Natural killer cell (primary cell): ENCODE measurements at regions not wholly inside any gene's neighbourhood (a gene's known extent, or its start where the extent isn't known, plus 50 kb on each side); places are given as distances from the start of the nearest gene placed in this dataset.

Source experiments
- ATAC-seq, 3 donors: fragments of 150-1000 bp in 2 of 3; fragments of 200-7000 bp in 1 of 3; cut with Tn5 transposase; 1 replicate in 1 of 3; 2 replicates in 2 of 3; pipeline ENCODE4 v1.10.0; 2021; ENCODE audit warnings: mild to moderate bottlenecking in 2 of 3, moderate library complexity in 2 of 3
- DNase-seq, 2 donors: peaks; one replicate each; pipeline versions ENCODE4 v3.0.0 to v3.0.0-alpha.2; 2013 to 2021; ENCODE audit warnings: mixed read lengths in 1 of 2
- H3K27ac ChIP-seq: one replicate; pipeline ENCODE4 v1.5.1; 2013; ENCODE audit warnings: mild to moderate bottlenecking, low read length
- H3K27me3 ChIP-seq: one replicate; pipeline ENCODE4 v1.6.1; 2013; ENCODE audit warnings: low read length; ENCODE audit not compliant: control insufficient read depth, insufficient read depth
- H3K36me3 ChIP-seq: one replicate; pipeline ENCODE4 v1.6.1; 2013; ENCODE audit warnings: low read length; ENCODE audit not compliant: control insufficient read depth, insufficient read depth
- H3K4me1 ChIP-seq: one replicate; pipeline ENCODE4 v1.6.1; 2013; ENCODE audit warnings: low read length; ENCODE audit not compliant: control insufficient read depth, insufficient read depth
- H3K4me3 ChIP-seq: one replicate; pipeline ENCODE4 v1.5.1; 2013; ENCODE audit warnings: low read length
- H3K9me3 ChIP-seq: one replicate; pipeline ENCODE4 v1.6.1; 2013; ENCODE audit warnings: low read length; ENCODE audit not compliant: control insufficient read depth, insufficient read depth
- H3K27ac Mint-ChIP-seq, 2 donors: one replicate each; pipeline ENCODE4 v1.8.0; 2022; ENCODE audit warnings: mild to moderate bottlenecking in 2 of 2, mixed read lengths in 2 of 2, moderate library complexity in 1 of 2
- H3K27me3 Mint-ChIP-seq, 2 donors: one replicate each; pipeline ENCODE4 v1.8.0; 2022; ENCODE audit warnings: low read depth in 2 of 2, mixed read lengths in 2 of 2
- H3K36me3 Mint-ChIP-seq: one replicate; pipeline ENCODE4 v1.8.0; 2022; ENCODE audit warnings: mixed read lengths
- H3K4me1 Mint-ChIP-seq, 2 donors: one replicate each; pipeline ENCODE4 v1.8.0; 2022; ENCODE audit warnings: mixed read lengths in 2 of 2
- H3K4me3 Mint-ChIP-seq: one replicate; pipeline ENCODE4 v1.8.0; 2022; ENCODE audit warnings: mild to moderate bottlenecking, moderate library complexity, mixed read lengths
- H3K9me3 Mint-ChIP-seq, 2 donors: one replicate each; pipeline ENCODE4 v1.8.0; 2022; ENCODE audit warnings: mixed read lengths in 2 of 2
- CTCF ChIP-seq: fragments of 200-600 bp; IDR thresholded peaks from one replicate; pipeline ENCODE4 v1.8.0; 2022; ENCODE audit warnings: antibody characterized with exemption
- WGBS: methylation state at CpG from one replicate; pipeline ENCODE4 v1.1.7; 2013; ENCODE audit warnings: missing lambda C conversion rate; ENCODE audit not compliant: insufficient coverage; 5-methylcytosine and 5-hydroxymethylcytosine counted together
- intact Hi-C: fragments of 100-400 bp; cut with micrococcal nuclease; formaldehyde crosslinking; loops from one replicate; pipeline ENCODE4 v1.14.2; 2022

DNA sequence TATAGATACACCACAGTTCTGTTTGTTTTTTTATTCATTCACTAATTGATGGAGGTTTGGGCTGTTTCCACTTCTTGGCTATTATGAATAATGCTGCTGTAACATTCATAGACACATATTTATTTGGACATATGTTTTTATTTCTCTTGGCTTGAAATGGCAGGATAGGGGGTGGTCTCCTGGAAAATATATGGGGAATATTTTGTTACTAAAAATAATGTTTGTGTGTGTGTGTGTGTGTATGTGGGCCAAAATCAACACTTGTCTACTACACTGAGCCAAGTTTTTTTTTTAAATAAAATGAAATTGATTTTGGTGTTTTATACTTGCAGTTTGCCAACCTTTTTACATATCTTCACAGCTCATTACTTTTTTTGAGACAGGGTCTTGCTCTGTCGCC lies 264.4 kb upstream of the SULF2 start:
- H3K4me1 Mint-ChIP-seq = no peaks in the 10 kb centered on the region
- Histone ChIP-seq H3K4me1 (no peaks in the 10 kb centered on the region), H3K27me3 (no peaks in the 10 kb centered on the region), H3K27ac (no peak overlapping the region), H3K9me3 (no peaks in the 10 kb centered on the region), H3K4me3 (no peak overlapping the region), H3K36me3 (no peaks in the 10 kb centered on the region)
- DNase-seq (no peak), ATAC-seq (no peak)
- 81% methylated on average over 1 of the region's 1 CpG for WGBS
- no peak for TF ChIP-seq CTCF
- H3K27ac Mint-ChIP-seq = no peak overlapping the region
- intact Hi-C loops = no loop called here
- H3K36me3 Mint-ChIP-seq = no peaks in the 10 kb centered on the region
- no peak overlapping the region for H3K4me3 Mint-ChIP-seq
- H3K9me3 Mint-ChIP-seq = no peaks in the 10 kb centered on the region
- peaks cover 10 to 31% of the 10 kb centered on the region in 2 donors for H3K27me3 Mint-ChIP-seq

- WGBS = 96% methylated on average over 2 of the region's 3 CpGs
Measured at GRCh38 chr20:48049171-48049570, 263.9 kb upstream of the SULF2 start.

GRCh38 chr20:48047447-48047846 lies 262.2 kb upstream of the SULF2 start:
- no peaks in the 10 kb centered on the region for H3K36me3 Mint-ChIP-seq
- TF ChIP-seq CTCF = no peak
- Histone ChIP-seq H3K4me1 (no peaks in the 10 kb centered on the region), H3K36me3 (no peaks in the 10 kb centered on the region), H3K4me3 (no peak overlapping the region), H3K27me3 (no peaks in the 10 kb centered on the region), H3K9me3 (no peaks in the 10 kb centered on the region), H3K27ac (no peak overlapping the region)
- 80% methylated on average over 4 of the region's 4 CpGs for WGBS
- no peaks in the 10 kb centered on the region for H3K9me3 Mint-ChIP-seq
- H3K27ac Mint-ChIP-seq = no peak overlapping the region
- intact Hi-C loops = no loop called here
- DNase-seq (no peak), ATAC-seq (no peak)
- no peak overlapping the region for H3K4me3 Mint-ChIP-seq
- no peaks in the 10 kb centered on the region for H3K4me1 Mint-ChIP-seq
- H3K27me3 Mint-ChIP-seq = peaks cover 6 to 24% of the 10 kb centered on the region in 2 donors

More at GRCh38 chr20:48049171-48049570, 263.9 kb upstream of the SULF2 start:
- Mint-ChIP-seq H3K4me1 (no peaks in the 10 kb centered on the region), H3K9me3 (no peaks in the 10 kb centered on the region), H3K27me3 (peaks cover 9 to 31% of the 10 kb centered on the region in 2 donors), H3K27ac (no peak overlapping the region), H3K36me3 (no peaks in the 10 kb centered on the region), H3K4me3 (no peak overlapping the region)
- no peak for DNase-seq
- no peak for TF ChIP-seq CTCF
- H3K27me3 ChIP-seq = no peaks in the 10 kb centered on the region
- intact Hi-C loops = no loop called here
- no peaks in the 10 kb centered on the region for H3K36me3 ChIP-seq
- ATAC-seq = no peak
- H3K27ac ChIP-seq = no peak overlapping the region
- H3K9me3 ChIP-seq = no peaks in the 10 kb centered on the region
- no peaks in the 10 kb centered on the region for H3K4me1 ChIP-seq
- no peak overlapping the region for H3K4me3 ChIP-seq

DNA sequence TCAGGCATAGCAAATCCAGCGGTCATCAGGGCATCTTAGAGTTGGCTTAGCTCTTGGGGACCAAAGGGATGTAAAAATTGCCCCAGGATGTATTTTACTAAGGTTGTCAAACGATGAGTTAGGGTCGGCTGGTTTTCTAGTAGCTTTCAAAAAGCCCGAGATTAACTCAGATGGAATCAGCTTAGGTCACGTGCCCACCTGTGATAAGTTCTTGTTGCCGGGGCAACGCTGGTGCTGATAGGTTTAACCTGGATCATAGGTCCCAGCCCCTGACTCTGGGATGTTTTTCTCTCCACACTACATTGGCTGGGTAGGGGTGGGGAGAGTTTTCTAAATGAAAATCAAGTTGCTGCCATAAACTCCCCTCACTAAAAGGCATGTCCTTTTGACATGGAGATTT lies 257.3 kb upstream of the SULF2 start:
- no peaks in the 10 kb centered on the region for H3K9me3 ChIP-seq
- Mint-ChIP-seq H3K27ac (no peak overlapping the region), H3K4me3 (no peak overlapping the region), H3K9me3 (no peaks in the 10 kb centered on the region), H3K36me3 (no peaks in the 10 kb centered on the region), H3K4me1 (no peaks in the 10 kb centered on the region), H3K27me3 (peaks cover 7 to 17% of the 10 kb centered on the region in 2 donors)
- no peaks in the 10 kb centered on the region for H3K36me3 ChIP-seq
- H3K4me1 ChIP-seq = no peaks in the 10 kb centered on the region
- WGBS = 82% methylated on average over 7 of the region's 7 CpGs
- intact Hi-C loops = no loop called here
- ATAC-seq = no peak
- H3K27me3 ChIP-seq = no peaks in the 10 kb centered on the region
- no peak overlapping the region for H3K4me3 ChIP-seq
- no peak for TF ChIP-seq CTCF
- no peak for DNase-seq
- no peak overlapping the region for H3K27ac ChIP-seq
